Lung (tissue), 11 donors: ENCODE measurements at regions not wholly inside any gene's neighbourhood (a gene's known extent, or its start where the extent isn't known, plus 50 kb on each side); places are given as distances from the start of the nearest gene placed in this dataset.

ENCODE experiments used
- ATAC-seq: fragments of 200-7000 bp; cut with Tn5 transposase; one replicate; pipeline ENCODE4 v1.9.1; 2020; ENCODE audit warnings: moderate number of reproducible peaks; ENCODE audit not compliant: insufficient read depth, low FRiP score
- DNase-seq, 3 donors: peaks; one replicate each; pipeline ENCODE4 v3.0.0-alpha.2; 2013 to 2017
- H3K27ac ChIP-seq, 2 donors: one replicate each; pipeline ENCODE4 v1.5.1; 2013; ENCODE audit warnings: mild to moderate bottlenecking in 2 of 2, moderate library complexity in 2 of 2, control low read depth in 1 of 2, inconsistent platforms in 1 of 2, low read depth in 1 of 2, low read length in 1 of 2
- H3K27me3 ChIP-seq, 3 donors: one replicate each; pipeline ENCODE4 v1.5.1; 2013; ENCODE audit warnings: low read length in 2 of 3; ENCODE audit not compliant: control insufficient read depth in 3 of 3, insufficient read depth in 3 of 3
- H3K36me3 ChIP-seq, 4 donors: one replicate each; pipeline ENCODE4 v1.5.1; 2013; ENCODE audit warnings: low read length in 4 of 4, mild to moderate bottlenecking in 1 of 4, moderate library complexity in 1 of 4; ENCODE audit not compliant: control insufficient read depth in 4 of 4, insufficient read depth in 4 of 4
- H3K4me1 ChIP-seq, 5 donors: one replicate each; pipeline ENCODE4 v1.5.1; 2013; ENCODE audit warnings: low read length in 5 of 5, mild to moderate bottlenecking in 2 of 5, moderate library complexity in 1 of 5; ENCODE audit not compliant: control insufficient read depth in 5 of 5, insufficient read depth in 5 of 5
- H3K4me3 ChIP-seq: one replicate; pipeline ENCODE4 v1.5.1; 2013; ENCODE audit warnings: mild to moderate bottlenecking, control low read depth, moderate library complexity
- H3K9ac ChIP-seq, 2 donors: one replicate each; pipeline ENCODE4 v1.5.1; 2013; ENCODE audit warnings: low read length in 2 of 2, control low read depth in 1 of 2; ENCODE audit not compliant: insufficient read depth in 1 of 2
- H3K9me3 ChIP-seq, 4 donors: one replicate each; pipeline ENCODE4 v1.5.1; 2013; ENCODE audit warnings: low read length in 3 of 4, mild to moderate bottlenecking in 1 of 4, moderate library complexity in 1 of 4; ENCODE audit not compliant: control insufficient read depth in 4 of 4, insufficient read depth in 3 of 4
- WGBS, 2 donors: extraction: QIAGEN DNeasy Blood & Tissue Kit; methylation state at CpG; one replicate each; pipeline ENCODE4 v1.1.7; 2013; 5-methylcytosine and 5-hydroxymethylcytosine counted together
- TF ChIP-seq, protein P1 (sequence below): IDR thresholded peaks from 2 replicates; pipeline ENCODE4 v1.5.1; 2012; ENCODE audit warnings: mild to moderate bottlenecking; ENCODE audit errors: control extremely low read depth, extremely low read depth
- donor health status: control.
- donor health status: control.
- donor health status: Bipolar disorder and iron deficiency.
- donor health status: healthy.
- donor health status: DM: yes; HTN: yes; CAD: no.

DNA sequence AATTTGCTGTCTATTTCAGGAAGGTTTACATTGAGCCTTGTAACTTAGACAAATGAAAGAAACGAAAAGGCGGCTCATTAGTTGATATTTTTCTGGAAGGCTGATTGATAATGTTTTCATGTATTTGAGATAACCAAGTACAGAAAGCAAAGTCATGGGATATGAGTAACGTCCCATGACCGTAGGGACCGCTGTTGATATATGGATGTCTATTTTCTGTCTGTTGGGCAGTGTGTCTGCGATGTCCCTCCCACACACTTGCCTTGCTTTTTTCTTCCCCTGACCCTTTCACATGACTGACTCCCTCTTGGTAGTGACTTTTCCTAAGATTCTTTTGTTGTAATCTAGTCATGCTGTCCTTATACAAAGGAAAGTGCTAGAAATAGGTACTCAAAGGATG is 57.0 kb upstream of the GPR158 start:
- DNase-seq (no peak), ATAC-seq (no peak)
- Histone ChIP-seq H3K27me3 (no peaks in the 10 kb centered on the region), H3K4me3 (no peak overlapping the region), H3K9ac (no peak overlapping the region), H3K9me3 (peaks cover 0 to 3% (median 0%) of the 10 kb centered on the region in 4 donors), H3K27ac (no peak overlapping the region), H3K36me3 (no peaks in the 10 kb centered on the region), H3K4me1 (no peaks in the 10 kb centered on the region)
- TF ChIP-seq, protein P1, sequence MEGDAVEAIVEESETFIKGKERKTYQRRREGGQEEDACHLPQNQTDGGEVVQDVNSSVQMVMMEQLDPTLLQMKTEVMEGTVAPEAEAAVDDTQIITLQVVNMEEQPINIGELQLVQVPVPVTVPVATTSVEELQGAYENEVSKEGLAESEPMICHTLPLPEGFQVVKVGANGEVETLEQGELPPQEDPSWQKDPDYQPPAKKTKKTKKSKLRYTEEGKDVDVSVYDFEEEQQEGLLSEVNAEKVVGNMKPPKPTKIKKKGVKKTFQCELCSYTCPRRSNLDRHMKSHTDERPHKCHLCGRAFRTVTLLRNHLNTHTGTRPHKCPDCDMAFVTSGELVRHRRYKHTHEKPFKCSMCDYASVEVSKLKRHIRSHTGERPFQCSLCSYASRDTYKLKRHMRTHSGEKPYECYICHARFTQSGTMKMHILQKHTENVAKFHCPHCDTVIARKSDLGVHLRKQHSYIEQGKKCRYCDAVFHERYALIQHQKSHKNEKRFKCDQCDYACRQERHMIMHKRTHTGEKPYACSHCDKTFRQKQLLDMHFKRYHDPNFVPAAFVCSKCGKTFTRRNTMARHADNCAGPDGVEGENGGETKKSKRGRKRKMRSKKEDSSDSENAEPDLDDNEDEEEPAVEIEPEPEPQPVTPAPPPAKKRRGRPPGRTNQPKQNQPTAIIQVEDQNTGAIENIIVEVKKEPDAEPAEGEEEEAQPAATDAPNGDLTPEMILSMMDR = no peak
- WGBS, 2 donors = 77 to 88% methylated on average over 6 of the region's 6 CpGs

DNA sequence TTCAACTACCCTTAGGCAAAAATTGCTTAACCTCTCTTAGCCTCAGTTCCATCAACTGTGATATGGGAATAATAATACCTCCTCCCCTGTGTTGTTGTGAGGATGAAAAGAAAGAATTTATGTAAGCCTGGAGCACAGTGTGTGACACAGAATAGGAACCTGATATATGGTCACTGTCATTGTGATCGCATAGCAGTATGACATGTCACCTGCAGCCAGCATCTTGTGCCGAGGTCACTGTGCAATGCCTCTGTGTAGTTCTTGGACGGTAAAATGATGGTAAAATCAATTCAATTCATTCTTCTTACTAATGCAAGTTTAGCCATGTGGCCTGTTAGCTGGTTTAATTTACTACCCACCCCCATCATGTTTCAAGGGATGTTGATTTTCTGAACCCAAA is 54.6 kb upstream of the GPR158 start:
- H3K27me3 ChIP-seq = no peaks in the 10 kb centered on the region
- 93 to 95% methylated on average over 3 of the region's 3 CpGs for WGBS, 2 donors
- peaks cover 0 to 3% (median 0%) of the 10 kb centered on the region in 4 donors for H3K9me3 ChIP-seq
- H3K4me1 ChIP-seq = no peaks in the 10 kb centered on the region
- TF ChIP-seq, protein P1 = no peak
- H3K9ac ChIP-seq = no peak overlapping the region
- H3K4me3 ChIP-seq = no peak overlapping the region
- H3K27ac ChIP-seq = no peak overlapping the region
- DNase-seq (no peak), ATAC-seq (no peak)
- no peaks in the 10 kb centered on the region for H3K36me3 ChIP-seq
